NOMO-1 (cell line): ENCODE measurements at regions not wholly inside any gene's neighbourhood (a gene's known extent, or its start where the extent isn't known, plus 50 kb on each side); places are given as distances from the start of the nearest gene placed in this dataset.

Source experiments
- DNase-seq, 2 experiments: peaks; one replicate each; lab custom pipeline; 2025; ENCODE audit not compliant: unreplicated experiment in 2 of 2; lab: John Stamatoyannopoulos, UW

DNA sequence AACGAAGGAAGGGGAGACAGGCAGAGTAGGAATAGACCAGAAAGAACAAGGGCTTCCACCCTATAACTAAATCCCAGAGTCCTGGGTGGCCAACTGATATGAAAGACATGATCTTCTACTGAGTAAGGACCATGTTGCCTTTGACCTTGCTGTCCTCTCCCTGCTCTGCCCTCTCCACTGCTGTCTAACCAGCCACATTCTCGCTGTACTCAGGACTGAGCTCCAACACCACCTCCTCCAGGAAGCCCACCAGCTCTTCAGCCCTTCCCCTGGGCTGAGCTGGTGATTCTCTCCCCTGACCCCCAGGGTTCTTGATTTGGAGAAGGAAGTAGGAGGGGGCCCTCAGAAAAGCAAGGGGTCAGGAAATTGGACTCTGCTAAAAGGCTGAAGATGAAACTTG lies 159.2 kb downstream of the DICER1 start:
- DNase-seq: no peak

GRCh38 chr14:94995551-94995950 lies 161.8 kb downstream of the DICER1 start:
- no peak for DNase-seq

GRCh38 chr14:94994245-94994644 lies 163.1 kb downstream of the DICER1 start:
- DNase-seq: no peak

GRCh38 chr14:94992046-94992445 lies 165.3 kb downstream of the DICER1 start:
- no peak for DNase-seq

DNA sequence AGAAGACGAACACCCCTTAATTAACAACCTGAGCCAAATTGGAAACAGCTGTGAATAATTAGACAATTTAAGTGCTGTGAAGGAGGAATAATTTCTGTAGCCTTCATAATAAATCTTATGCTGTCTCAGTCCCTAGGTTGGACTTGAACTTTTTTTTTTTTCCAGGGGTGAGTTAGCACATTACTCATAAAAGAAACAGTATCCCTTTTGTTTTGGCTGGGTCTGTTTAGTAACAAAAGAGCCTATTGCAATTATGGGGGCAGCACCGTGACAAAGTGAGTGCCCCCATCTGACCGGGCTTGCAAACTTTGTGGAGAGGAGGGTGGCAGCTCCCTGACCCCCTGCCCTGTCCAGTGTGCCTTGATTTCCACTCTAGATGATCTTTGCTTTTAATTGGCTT lies 167.4 kb downstream of the DICER1 start:
- no peak for DNase-seq

GRCh38 chr14:94989417-94989816 lies 167.9 kb downstream of the DICER1 start:
- DNase-seq: no peak

GRCh38 chr14:94987409-94987808 lies 169.9 kb downstream of the DICER1 start:
- DNase-seq: no peak

- no peak for DNase-seq
Measured at GRCh38 chr14:94979891-94980290, 177.4 kb downstream of the DICER1 start.

GRCh38 chr14:94977016-94977415 lies 180.3 kb downstream of the DICER1 start:
- no peak for DNase-seq

- DNase-seq: no peak
Measured at GRCh38 chr14:94975366-94975765, 182.0 kb downstream of the DICER1 start.

GRCh38 chr14:94974893-94975292 lies 182.4 kb downstream of the DICER1 start:
- no peak for DNase-seq

- no peak for DNase-seq
Measured at GRCh38 chr14:94974422-94974821, 182.9 kb downstream of the DICER1 start.

- DNase-seq: no peak
Measured at GRCh38 chr14:94971750-94972149, 185.6 kb downstream of the DICER1 start.

DNA sequence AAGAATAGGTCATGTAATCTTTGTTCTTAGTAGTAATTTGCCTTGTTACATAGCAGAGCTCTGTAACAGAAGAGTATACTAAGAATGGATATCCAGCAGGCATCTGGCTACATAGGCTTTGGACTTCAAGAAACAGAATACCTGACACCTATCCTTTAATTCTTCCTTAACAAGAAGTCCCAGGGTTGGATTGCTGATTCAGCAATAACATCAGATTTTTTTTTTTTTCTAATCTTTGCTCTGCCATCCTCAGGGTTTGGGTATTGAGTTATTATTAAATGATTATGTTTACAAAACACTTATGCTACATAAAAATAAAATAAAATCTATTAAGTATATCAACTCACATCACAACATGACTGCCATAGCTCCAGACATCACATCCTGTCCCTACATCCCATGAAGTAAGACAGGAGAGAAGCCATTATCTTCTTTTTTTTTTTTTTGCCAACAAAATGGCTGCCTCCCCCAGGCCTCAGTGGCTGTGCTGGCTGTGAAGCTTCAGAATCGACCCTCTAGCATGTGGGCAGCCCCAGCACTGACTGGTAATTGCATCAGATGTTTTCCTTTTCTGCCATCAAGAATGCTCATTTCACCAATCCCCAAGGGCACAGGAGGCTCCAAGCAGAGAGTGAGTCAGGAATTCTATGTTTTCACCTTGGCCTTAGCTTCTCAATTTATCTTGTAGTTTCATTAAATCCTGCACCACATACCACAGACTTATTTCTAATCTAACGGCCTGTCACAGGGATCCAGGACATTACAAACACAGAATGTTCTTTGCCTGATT lies 186.2 kb downstream of the DICER1 start:
- DNase-seq: no peak

DNA sequence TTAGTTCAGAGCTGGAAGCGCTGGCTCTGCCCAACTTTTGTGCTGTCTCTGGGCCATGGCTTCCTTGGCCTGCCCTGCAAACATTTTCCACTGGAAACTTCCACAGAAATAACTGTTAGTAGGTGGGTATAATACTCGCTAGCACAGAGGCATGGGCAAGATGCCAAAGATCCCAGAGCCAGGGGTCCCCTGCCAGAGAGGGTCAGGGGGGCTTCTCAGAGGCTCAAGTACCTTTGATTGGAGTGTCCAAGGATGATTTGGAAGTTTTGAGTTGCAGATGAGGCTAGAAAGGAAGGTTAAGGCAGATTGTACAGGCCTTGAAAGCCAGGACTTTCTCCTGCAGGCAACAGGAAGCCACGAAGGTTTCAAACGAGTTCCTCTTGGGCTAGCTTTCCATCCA lies 187.6 kb downstream of the DICER1 start:
- DNase-seq: no peak

DNA sequence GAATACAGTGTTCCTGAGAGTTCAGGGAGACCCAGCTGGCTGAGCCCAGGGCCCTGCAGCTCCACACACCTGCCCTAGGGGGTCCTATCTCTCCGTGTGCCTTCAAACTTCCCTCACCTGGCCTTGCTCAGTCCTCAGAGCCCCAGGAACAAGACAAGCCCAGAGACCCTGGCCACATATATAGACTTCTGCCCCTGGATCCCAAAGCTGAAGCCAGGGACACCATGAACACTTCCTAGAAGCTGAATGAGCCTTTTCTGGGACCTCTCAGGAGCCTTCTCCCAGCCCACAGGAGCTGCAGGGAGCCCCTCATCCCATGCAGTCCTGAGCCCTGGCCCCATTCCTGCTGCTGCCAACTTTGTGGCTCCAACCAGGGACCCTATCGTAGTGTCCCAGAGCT lies 190.5 kb downstream of the DICER1 start:
- DNase-seq: no peak

DNA sequence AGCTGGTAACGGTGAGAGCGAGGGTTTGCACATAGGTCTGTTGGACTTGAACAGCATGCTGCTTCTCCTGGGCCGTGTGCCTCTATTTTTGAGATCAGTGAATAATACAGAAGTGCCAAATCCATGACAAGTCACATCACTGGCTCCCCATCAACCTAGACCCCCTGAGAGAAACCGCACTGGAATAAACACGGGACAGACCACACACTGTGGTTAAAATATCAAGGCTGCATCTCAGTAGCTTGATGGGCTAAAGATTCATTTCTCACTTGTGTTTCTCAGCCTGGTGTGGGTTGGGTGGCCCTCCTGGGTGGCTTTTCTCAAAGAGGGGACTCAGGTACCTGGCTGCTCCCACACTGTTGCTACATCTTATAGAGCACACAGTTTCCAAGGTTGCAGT lies 191.0 kb downstream of the DICER1 start:
- no peak for DNase-seq

DNA sequence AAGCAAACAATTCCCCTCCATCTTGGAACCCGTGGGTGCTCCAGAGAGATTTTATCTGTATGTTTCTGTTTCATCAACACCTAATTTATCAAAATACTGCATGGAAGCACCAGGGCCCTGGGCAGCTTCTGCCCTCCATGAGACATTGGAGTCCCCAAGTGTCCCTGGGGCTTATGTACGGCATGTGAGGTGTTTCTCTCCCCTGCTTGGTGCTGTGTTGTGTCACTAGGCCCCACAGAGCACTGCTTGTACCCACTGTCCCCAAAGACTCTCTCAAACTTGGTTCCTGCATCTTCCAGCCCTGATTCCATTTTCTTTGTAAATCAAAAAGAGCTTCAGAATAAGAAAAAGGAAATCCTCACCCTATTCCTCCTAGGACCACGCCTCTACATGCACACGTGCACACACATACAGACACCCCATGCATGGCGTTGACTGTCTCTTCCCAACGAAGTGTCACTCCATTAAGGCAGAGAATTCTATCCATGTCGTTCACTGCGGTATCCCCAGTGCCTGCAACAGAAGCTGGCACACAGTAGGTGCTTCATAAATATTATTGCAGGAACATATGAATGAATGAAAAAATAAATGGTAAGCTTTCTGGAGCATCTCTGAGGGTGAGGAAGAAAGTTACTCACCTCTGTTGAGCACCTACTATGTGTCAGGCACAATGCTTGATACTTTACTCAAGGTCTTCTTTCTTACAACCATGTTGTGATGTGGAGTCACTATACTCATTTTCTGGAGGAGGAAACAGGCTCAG lies 191.6 kb downstream of the DICER1 start:
- DNase-seq: no peak

DNA sequence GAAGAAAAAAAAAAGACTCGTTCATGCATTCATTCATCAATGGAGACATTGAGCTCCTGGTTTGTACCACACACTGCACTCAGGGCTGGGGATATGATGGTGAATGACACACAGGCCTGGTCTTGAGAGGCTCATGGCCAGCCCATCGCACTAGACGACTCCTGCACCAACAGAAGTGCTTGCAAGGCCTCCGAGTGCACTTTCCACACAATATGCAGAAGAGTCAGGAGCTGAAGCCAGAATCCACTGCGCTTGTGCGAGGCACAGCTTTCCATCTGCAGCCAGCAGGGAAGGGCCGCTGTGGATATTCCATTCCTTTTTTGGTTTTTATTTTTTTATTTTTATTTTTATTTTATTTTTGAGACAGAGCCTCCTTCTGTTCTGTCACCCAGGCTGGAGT lies 192.4 kb downstream of the DICER1 start:
- no peak for DNase-seq

DNA sequence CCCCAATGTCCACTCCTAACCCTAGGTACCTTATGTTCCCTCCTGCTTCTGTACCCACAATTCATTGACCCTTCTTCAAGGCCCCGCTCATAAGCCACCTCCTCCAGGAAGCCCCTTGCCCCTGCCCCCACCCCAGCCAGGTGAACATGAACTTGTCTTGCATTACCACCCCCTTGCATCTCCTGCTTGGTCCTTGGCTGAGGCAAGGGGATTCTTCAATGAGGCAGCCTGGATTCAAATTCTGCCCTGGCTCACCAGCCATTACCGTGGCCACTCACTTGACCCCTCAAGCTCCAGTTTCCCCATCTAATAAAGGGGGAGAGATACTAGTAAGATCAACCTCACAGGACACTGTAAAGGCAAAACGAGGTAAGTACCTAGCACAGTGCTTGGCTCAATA lies 193.1 kb downstream of the DICER1 start:
- no peak for DNase-seq

DNA sequence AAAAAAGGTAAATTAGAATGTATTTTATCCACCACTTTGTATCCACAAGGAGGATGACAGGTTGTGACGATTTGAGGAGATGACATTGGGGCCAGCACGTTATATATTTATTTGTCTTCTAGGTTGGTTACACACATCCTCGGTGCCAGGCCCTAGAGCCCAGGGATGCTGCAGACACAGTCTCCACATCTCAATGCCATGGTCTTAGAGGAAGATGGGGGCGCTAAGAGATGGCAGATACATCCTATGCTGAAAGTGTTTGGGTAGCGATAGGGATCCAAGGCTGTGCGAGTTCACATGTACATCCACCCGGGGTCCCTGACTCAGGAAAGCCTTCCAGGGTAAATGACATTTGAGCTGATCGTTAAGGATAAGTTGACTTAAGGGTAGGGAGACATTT lies 193.1 kb upstream of the GSC start:
- DNase-seq: no peak

DNA sequence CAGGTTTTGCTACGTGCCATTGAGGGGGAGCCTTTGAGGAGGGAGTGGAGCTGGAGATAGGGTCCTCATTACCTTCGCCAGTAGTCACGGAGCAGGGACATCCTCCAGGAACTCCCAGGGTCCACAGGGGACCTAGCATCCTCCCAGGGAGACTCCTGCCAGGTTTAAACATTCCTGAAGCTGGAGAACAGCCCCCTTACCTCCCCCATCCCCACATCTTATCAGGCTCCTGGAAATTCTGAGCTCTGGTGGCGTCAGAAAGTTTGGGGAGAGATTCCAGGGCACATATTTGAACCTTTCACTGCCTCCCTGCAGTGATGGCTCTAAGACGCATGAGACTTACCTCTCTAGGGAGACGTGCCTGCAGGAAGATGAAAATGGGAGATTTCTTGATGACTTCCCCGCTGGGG lies 192.3 kb upstream of the GSC start:
- DNase-seq: no peak
